HS-27A (cell line): ENCODE measurements at regions not wholly inside any gene's neighbourhood (a gene's known extent, or its start where the extent isn't known, plus 50 kb on each side); places are given as distances from the start of the nearest gene placed in this dataset.

Experiments used
- DNase-seq: peaks from one replicate; pipeline ENCODE4 v3.0.0-alpha.2; 2012; ENCODE audit warnings: low read depth, missing footprints

DNA sequence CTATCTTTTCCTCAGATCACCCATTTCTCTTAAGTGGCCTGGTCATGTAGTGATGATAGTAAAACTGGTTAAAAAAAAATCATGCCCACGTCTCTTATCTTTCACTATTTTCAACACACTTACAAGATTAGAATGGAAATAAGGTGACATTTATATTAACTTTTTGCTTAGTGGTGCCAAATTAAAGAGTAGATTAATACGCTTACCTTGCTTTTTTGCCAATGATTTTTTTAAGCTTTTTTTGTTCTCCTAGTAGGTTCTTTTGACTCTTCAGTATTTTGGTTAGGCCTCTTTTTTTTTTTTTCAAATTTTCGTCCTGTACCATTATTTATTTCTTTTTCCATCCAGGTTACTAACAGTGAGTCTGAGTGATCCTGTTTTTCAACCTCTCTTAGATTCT, 147.9 kb downstream of the PTCSC3 start:
- no peak for DNase-seq

DNA sequence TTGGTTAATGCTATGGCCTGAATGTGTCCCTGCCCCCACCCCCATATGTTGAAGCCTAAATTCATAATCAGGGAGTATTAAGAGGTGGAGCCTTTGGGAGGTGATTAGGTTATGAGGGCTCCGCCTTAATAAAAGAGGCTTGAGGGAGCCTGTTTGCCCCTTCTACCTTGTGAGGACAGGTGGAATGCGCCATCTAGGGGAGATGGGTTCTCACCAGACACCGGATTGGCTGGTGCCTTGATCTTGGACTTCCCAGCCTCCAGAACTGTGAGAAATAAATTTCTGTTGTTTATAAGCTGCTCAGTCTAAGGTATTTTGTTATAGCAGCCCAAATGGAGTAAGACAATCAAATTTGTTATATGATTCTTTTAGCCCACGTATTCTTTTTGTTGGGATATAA, 148.3 kb downstream of the PTCSC3 start:
- no peak for DNase-seq

DNA sequence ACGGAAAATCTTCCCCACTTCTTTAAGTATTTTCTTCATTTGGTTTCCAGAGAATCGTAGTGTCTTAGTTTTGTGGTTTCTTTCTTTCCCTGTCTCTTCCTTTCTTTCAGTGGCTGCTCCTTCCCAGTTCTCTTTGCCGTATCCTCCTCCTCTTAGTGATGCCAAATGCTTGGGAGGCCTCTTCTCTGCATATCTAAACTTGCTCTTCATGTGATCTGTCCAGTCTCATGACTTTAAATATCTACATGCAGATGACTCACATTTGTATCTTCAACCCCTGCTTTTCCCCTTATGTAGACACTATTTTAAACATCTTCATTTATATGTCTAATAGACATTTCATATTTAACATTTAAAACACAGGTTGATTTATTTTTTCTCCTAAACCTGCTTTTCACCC, 149.2 kb downstream of the PTCSC3 start:
- no peak for DNase-seq

DNA sequence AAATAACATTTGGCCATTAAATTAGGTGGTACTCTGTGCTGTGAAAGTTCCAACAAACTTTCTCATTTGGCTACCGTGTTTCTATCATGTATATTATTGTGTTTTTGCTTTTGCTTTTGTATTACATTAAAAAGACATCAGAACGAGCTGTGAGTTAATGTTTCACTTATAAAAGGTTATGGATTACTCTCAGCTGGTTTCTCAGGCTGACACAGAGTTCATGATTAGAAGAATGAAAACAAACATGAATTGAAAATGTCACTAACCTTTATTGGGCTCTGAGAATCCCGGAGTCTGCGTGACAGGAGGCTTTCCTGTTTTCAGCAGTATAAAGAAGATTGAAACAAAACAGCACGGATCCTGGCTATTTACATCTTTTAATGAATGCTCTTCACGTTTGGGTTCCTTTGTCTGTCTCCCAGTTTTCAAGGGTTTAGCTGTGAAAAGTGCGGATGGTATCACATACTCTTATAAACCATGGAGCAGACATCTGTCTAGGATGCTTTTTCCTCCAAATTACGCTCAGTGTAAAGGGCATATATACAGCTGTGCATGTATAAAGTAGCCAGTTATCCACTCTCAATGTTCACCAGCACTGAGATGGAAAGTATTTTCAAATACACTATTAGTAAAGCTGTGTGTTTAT, 153.6 kb downstream of the PTCSC3 start:
- DNase-seq, result no peak

DNA sequence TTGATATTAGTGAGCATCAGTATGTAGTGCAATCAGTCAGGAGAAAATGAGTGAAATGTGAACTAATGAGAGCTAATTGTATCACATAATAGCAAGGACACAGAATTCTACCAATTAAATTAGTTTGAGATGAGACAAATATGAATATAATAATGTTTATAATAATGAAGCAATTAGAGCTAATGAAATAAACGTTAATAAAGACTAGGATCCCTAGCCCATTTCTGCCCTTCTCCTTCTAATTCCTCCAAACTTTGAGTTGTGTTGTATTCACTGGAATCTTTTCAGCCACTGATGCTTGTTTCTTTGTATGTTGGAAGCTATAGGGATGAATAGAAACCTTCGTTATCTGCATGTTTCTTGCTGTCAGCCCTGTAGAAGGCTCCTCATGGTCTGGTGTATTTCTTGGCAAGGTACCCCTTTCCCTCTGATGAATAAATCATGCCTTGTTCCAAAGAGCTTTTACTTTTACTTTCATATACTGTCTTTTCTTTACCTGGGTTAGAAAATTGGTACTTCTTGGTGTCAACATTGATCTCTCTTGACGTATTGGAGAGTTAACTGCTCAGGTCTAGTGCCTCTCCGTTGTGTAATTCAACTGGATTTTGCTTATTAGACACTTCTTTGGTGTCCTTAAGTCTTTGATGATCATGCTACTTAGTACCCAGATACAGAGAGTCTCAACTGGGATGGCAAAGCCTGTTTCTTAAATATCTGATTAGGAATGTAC, 154.8 kb downstream of the PTCSC3 start:
- no peak for DNase-seq

DNA sequence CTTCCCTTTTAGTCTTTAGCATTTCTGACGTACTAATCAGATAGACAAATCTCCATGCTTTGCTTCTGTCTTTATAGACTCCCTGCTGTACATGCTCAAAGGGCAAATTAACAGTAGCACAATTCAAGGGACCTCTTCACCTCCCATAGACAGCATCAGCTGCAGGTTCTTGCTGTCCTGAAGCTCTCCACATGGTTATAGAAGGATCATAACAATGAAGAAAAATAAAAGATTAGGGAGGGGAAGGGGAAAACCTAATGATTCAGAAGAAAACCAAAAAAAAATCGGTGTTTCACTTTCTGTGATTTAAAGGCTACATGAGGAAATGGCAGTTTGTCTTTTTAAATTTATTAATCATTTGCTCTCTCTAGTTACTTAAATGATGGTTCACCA, 155.5 kb downstream of the PTCSC3 start:
- no peak for DNase-seq

DNA sequence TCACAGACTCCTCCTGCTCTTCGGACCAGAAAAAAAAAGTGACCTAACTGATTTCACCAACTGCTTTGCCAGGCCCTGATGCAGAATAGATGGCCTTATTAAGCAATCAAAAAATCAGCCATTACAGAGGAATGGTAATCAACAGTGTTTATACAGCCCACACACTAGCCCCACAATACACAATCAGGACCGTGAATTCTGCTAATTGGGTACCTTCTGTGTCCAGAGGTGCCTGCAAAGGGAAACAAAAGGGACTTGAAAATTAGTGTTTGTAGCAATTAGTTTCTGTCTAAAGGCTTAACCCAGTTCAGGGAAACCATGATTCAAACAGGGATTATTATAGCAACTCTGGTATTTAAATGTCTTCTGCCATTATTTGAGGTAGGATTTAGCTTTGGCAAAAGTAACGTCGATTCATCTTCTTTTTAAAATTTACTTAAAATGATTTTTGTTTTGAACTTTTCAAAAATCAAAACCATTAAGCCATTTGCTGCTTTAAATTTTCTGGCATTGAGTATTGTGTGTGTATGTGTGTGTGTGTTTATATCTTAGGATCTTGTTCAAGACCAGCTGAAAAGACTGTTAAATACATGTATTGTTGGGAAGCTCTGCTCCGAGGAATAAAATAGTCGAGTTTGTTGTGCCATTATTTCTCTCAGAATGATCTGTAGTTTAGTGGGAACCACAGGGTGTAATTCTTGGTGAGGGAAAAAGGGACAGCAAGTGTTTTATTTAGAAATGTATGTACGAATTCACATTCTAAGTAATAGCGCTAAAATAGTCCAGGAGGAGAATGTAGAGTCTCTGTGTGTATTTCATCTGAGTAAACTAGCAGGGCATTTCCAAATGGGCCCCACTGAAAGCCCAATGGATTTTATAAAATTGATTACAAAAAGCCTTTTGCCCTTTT, 156.1 kb downstream of the PTCSC3 start:
- DNase-seq, result no peak

DNA sequence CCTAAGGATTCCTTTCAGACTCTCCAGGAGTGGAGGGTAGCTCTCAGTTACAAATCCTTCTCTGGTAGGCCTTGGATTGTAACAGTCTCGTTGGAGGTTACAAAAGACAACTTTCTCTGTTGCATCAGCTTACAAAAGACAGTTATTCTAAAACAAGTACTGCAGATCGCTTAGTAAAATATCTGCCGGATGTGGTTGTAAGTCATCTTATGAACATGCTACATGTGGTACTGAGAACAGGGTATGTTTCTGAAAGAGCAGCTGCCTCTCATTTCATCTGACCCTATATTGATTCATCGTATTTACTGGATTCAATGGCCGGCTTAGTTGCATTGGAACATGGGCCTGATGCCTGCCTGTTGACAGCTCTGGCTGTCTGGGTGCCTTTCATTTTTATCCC, 157.4 kb downstream of the PTCSC3 start:
- DNase-seq, result no peak

DNA sequence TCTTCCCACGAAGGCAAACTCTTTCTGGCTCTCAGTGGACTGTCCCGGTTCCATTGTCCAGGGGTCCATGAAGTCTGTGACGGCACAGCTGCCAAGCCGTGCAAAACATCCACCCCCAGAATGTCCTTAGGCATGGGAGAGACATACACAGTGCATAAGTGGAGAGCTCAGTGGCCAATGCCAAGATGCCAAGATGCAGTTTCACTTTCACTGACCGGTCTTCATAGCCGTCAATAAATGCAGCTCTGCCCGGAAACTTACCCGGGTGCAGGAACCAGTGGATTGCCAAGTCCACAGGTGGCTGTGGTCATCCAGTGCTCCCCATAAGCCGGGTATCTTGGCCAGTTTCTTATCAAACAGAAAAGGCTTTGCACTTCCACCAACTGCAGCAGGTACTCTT, 162.3 kb downstream of the PTCSC3 start:
- no peak for DNase-seq

DNA sequence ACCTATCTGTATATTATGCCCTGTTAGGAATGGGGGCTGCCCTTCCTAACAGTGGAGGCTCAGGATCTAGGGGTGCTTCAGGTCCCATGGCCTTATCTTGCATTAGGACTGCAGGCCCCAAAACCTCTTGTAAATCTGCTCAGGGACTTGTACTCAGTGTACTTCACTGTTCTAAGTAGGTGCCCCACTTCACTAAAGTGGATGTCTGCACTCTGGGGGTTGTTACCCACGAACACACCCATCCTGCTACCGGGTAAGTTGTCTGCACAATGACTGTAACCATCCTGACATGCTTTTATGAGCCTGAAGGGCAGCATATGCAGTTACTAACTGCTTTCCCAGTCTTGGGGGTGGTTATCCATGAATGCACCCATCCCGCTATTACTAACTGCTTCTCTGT, 163.0 kb downstream of the PTCSC3 start:
- DNase-seq, result no peak

DNA sequence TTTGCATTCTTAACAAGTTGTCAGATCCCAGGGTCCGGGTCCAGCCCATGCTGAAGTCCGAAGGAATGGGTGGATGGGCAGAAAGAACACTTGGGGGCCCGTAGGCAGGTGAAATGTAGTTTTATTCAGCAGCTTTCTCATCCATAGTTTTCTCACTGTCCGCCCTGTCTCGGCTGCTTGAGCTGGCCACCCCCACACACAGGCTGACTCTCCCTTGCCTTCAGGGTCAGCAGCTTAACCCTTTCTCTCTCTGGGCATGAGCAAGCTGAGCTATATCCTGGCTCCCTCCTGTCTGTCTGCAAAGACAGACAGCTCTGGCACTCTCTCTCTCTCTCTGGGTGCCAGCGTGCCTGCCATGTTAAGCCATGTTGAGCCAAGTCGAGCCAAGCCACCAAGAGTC, 163.9 kb downstream of the PTCSC3 start:
- no peak for DNase-seq

DNA sequence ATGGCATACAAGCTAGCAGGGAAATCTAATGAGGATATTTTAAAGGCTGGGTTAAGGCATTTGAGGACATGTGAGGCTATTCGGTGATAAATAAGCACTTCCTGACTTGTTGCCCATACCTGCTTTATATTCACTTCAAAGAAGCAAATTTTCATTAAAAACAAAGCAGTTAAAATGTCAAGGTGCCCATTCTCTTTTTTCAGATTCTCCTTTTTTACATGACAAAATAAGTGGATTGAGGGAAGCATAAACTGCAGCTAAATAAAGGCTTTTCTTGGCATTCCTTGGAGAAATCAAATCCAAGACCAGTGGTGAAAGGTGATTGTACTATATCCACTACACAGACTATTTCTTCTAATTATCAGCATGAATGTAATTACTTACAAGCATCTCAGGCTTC, 166.9 kb downstream of the PTCSC3 start:
- no peak for DNase-seq

DNA sequence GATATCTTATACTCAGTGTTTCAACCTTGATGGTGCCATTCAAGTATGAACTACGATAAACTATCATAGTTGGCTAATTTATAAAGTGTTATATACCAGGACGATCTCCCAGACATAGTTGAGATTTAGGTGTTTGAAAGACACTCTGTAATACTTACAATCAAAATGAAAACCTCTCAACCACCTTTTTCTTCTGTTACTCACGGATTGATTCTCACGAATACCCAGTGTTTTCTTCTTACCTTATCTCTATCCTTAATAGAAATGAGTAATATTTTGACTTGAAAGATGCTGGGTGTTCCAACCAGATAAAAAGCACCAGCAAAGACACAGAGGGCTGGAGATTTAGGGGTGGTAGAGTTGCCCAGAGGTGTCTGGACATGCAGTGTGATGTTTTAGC, 169.9 kb downstream of the PTCSC3 start:
- no peak for DNase-seq

DNA sequence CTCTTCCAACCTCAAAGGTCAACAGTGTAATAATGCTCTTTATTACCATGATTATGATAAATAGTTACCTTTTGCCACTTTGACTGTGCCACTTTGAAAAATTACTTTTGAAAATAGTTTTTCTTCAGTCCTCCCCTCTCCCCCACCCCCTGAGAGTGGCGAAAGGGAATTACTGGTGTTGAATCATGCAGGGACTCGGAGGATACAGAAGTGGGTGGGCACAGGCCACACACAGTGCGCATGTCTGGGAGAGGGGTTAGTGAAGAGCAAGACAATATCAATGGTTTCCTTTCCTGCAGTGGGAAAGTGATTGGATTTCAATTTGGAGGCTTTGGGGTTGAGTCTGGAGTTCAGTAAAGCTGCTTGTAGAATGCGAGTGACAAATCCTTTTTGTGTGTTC, 170.9 kb downstream of the PTCSC3 start:
- DNase-seq, result no peak

DNA sequence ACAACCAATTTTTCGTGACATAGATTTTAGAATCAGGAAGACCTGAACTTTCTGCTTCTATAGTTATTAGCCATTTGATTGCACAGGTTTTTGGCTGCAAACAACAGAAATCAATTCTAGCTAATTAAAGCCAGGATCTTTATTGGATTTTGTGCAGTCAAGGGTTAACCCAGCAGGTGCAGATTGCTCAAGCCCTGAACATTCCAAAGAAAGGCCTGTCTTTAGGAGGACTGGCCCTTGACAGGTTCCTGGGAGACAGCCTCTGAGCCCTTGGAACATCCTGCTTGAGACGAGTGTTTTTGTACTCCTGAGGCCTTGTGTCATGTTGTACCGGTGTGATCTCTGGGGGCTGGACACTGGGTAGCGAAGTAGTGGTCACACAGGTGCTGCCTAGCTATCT, 174.6 kb downstream of the PTCSC3 start:
- no peak for DNase-seq

DNA sequence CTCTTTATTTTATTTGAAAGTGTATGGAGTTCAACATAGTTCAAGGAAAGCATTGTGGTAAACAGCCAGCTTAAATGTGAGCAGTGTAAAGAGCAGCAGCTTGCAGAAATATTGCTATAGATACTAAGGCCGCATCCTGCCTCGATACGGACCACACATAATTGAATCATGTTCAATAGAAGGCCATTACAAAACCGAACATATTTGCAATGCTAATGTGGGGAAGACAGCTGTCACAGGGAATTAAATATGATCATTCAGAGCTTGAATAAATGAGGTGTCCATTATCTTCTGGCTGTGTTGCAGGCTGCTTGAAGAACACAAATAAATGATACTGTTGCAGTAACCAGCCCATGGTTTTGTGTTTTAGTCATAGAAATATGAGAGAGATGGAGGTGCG, 173.2 kb downstream of the BRMS1L start:
- no peak for DNase-seq

DNA sequence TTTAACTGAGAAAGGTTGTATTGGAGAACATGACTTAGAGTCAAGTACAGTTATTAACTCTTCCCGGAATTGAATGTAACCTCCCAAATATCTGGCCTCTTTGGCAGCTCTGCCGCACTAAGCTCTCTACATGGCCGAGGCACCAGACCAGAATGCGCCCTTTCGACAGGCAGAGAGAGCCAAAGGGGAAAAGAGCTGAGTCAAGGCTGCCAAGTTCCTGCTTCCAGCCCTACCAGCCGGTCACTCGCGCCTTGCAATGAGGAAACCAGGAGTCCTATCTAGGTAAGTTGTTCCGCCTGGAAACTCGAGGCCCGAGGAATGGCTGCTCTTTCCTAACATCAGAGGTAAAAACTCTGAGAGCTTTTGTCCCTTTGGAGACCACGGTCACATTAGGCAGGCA, 172.2 kb downstream of the BRMS1L start:
- DNase-seq, result no peak

DNA sequence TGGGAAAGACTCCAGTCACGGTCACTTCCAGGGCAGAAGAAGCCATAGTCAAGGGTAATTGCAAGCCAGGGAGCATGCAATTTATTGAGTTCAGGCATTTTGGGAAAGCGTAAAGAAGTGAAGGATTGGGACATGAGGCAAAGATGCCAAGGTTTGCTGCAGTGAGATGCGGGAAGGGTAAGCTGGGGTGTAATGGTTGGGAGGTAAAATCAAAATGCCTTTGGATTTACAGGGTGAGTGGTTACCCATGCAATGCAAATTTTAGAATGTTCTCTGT, 167.5 kb downstream of the BRMS1L start:
- DNase-seq, result no peak

DNA sequence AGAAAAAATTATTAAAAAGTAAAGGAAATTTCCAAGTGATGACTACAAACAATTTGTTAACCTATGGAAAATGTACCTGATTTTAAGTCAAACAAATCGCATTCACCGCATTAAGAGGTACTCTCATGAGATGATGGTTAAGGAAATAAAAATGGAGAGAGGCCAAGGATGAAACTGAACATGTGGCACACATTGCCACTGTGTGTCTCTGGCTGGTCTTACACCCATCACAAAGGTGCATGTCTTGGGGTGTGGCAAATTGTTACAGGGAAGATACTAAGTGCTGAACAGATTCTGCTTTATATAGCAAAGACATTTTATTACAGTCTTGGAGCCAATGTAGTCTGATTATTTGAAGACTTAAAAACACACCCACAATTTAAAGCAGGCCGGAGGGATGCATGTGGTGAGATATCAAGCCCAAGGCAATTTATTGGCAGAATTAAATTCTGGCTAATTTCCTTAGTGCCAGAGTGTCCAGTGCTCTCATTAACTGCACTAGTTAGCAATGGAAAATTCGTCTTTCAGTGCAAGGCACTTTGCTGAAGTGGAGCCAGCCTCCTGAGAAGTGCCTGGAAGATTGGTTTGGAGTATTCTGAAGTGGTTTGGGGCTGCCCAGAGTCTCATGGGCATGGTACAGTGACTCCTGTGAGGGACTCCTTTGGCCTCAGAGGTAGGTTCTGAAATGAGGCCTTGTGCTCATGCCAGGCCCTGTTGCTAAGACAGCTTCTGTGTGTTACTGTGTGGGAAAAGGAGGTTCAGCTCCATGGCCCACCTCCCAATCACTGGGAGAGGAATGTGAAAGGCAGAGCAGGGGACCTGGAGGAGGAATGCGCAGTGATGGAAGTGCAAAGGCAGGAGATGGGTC, 166.9 kb downstream of the BRMS1L start:
- DNase-seq, result no peak

DNA sequence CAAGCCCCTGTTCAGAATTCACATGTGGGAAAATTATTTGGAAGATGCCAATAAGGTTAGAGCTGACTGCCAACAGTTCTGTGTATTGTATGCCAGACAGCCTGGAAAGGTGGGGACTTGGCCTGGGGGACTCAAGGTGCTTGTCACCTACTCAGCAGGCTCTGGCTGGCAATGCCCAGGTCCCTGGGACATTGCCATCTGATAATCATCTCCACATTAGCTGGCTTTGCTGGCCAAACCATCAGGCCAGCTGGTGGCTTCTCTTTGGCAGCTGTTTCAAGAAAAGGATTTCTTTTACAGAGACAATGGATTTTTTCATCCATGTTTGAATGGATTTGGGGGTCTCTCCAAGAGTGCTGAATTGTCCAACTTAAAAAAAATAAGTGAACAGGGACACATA, 165.2 kb downstream of the BRMS1L start:
- DNase-seq, result no peak

DNA sequence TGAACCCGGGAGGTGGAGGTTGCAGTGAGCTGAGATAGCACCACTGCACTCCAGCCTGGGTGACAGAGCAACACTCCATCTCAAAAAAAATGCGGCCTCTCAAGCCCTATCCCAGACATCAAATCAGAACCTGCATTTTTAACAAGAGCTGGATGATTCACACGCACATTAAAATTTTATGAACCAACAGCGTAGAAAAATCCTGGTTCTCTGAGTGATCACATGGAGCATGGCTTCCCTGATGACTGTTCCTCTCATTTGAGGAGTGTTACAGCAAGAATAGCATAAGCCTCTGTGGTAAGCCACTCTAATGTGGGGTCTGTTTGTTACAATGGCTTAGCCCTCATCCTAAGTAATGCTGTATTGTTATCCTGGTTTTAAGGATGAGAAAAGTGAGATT, 163.6 kb downstream of the BRMS1L start:
- DNase-seq, result no peak

DNA sequence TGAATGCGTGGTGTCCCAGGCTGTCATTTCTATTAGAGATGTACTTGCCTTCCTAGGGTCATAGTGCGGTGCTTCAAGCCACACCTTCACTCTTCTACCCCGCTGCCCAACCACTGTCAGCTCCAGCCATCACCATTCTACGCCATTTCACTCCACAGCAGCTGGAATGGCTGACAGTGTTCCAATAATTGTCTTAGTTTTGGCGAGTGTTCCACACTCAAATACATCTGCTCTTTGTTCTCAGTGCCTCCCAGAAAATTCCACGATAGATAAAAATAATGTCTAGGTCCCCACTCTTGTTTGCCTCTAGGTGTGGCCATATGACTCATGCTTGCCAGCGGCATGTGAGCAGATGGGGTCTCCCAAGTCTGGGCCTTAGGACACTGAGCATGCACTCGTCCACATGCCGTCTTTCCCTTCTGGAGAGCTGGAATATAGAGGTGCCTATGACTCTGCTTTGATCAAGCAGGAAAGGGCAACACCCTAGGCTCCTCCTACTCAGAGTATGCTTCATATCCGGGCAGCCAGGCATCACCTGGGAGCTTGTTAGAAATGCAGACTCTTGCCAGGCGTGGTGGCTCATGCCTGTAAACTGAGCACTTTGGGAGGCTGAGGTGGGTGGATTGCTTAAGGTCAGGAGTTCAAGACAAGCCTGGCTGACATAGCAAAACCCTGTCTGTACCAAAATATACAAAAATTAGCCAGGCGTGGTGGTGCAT, 163.0 kb downstream of the BRMS1L start:
- no peak for DNase-seq
